ENCODE measurements at regions not wholly inside any gene's neighbourhood (a gene's known extent, or its start where the extent isn't known, plus 50 kb on each side); places are given as distances from the start of the nearest gene placed in this dataset.
"Not testable (repeated sequence)": the region's sequence is repeated elsewhere in the genome, so short reads cannot be mapped to it uniquely, and the experiment has no call there.

DNA sequence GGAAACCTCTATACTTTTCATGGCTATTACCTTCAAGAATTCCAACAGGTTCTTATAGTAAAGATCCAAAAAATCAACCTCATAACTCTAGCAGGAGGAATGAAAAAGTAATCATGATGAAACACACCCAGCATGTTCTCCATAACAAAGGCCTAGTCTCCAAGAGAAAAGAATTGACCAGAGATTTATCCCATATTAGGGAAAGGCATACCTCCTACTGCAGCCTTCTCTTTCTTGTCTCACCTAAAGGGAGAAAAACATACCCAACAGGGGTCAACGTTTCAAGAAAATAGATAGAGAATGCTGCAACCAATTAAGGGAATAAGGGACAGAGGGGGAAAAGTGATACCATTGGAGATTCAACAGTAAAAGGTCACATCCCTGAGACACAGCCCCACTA is 262.5 kb downstream of the FRK start:
- DNase-seq: no peak

DNA sequence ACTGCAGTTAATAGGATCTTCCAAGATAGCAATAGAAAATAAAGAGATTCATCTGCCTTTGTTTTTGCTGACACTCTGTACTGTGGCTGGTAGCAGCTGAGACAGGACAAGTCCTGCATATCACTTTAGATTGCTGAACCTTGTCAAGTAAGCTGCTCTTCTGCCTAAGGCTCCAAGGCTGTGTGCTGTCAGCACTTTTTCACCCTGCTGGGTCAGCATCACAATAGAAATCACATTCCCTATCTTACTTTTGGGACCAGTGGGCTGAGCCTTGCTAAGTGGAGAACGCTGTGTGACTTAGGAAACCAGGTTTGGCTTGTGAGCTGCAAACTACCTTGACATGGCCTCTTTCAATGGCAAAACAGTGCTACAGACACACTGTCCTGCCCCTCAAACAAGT is 263.9 kb downstream of the FRK start:
- no peak for DNase-seq

DNA sequence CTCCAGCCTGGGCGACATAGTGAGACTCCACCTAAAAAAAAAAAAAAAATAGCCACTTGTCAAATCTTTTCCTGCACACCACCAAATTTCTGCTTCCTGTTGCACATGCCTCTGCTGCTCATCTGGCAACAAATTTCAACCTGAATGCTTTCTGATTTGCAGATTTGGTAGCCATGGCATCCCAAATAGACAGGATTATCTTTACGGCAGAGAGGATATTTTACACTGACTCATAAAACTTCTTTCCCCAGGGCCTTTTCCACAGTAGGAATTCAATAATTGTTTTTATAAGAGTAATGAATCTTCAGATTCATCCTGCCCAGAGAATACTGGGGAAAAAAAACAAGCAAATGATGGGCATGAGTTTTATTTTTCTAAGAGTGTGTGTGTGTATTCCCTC is 264.6 kb downstream of the FRK start:
- no peak for DNase-seq

- DNase-seq: no peak
Measured at GRCh38 chr6:115783402-115784061, 277.2 kb downstream of the FRK start.

- no peak for DNase-seq
Measured at GRCh38 chr6:115782612-115783011, 278.1 kb downstream of the FRK start.

DNA sequence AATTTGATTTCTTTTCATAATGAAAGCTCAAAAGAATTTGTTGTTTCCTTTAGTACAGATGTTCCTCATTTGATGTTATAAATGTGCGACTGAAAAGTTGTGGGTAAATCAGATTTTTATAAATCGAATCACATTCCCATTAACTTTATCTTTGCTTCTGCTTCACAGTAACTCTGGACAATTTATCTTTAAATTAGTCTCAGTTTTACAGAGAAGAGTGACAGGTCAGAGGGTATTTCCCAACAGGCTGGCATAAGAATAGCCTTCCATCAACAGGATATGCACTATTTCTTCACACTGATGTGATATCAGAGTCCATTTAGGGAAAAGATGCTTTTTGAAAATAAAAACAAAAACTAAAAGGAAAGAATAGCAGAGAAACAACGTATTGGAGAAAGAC is 286.9 kb downstream of the FRK start:
- DNase-seq: no peak

- no peak for DNase-seq
Measured at GRCh38 chr6:115770851-115771250, 289.8 kb downstream of the FRK start.

DNA sequence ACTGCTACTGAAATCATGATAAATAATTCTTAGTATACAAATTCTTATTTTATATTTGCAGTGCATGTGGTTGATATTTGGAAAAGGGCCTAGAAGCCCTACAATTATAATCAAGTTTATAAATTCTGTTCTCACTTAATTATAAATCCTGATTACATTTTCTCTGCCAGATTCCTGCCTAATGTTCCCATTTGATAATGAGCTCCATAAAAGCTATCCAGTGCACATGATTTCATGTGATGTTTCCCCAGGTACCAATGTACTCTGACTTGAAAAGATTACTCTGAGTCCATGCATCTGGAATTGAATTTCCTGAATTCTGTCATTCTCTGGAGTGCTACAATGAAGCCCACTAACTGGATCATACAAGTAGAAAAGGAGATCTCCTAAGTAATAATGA is 292.2 kb downstream of the FRK start:
- DNase-seq: no peak

GRCh38 chr6:115767931-115768330 is 292.8 kb downstream of the FRK start:
- DNase-seq: no peak

DNA sequence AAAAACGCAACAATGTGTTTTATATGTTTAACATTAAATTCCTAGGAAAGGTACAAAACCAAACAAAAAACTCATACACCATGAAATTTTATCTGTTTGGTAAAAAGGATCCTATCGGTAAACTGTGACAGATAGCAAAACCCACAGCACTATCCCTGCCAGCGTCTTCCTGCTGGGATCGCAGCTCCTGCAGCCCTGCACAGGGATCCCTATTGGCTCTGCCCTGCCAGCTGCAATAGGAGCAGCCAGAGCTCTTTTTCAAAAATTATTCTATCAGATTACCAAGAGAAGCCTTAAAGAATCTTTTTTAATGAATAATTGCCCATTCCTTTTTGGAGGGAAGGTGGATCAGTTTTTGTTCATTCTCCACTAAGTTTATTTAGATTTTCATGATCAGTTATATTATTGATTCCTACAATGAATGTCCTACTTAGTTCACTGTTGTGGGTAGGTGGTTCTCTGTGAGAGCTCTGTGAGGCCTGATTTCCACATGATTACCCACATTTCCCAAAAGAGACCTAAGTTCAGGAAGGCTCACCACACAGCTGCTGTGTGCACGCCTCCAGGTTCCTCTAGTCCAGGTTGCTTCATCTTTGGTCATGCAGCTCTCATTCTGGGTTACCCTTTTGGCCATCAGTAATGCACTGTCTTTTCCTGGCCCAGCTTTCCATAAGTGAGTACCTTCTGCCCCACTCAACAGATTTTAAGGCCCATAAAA is 293.8 kb downstream of the FRK start:
- no peak for DNase-seq

- DNase-seq: no peak
Measured at GRCh38 chr6:115765966-115766365, 294.7 kb downstream of the FRK start.

DNA sequence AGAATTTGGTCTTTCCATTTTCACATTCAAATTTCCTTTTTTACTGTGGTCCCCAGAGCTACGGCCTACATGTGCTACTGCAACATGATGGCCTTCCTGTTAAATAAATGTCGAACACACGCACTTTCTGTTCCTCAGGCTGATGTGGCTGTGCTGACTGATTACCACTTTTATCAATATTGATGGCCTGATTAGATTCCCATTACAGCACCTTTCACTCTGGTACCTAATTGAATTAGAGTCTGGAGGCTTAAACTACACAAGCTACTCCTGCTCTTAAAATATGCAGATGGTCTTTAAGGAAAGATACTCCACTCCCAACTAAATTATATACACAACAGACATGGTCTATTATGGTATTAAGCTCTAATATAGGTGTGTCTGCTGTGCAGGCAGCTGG is 301.6 kb downstream of the FRK start:
- DNase-seq: no peak

DNA sequence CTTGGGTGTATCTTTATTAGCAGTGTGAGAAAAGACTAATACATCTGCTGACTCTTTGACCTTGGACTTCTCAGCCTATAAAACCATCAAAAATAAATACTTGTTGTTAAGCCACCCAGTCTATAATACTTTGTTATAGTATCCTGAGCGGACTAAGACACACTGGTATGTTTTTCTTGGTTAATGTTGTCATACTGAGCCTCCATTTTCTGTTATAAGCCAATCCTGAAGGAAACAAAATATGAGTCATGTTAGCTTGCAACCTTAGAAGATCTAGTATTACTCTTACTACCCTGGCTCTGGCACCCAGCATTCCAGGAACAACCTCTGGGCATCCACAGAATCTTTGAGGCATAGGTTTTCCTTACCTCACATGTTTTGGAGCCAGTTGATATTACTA is 307.2 kb downstream of the FRK start:
- DNase-seq: no peak

DNA sequence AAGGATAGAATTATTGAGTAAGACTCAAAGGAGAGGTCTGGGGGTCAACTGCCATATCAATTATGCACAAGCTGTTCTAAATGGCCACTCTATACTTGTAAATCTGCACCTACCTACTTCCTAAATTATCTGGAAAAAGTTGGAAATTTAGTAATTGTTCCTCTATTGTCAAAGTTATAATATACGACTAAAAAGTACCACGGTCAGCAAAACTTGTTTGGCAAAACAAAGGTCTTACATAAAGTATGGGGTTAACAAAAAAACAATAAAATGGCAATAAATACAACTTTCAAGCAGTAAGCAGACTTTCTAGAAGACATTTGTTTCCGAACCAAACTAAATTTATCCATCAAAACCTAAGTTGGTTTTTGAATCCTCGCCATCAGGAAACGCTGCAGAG is 309.7 kb downstream of the FRK start:
- DNase-seq: no peak

DNA sequence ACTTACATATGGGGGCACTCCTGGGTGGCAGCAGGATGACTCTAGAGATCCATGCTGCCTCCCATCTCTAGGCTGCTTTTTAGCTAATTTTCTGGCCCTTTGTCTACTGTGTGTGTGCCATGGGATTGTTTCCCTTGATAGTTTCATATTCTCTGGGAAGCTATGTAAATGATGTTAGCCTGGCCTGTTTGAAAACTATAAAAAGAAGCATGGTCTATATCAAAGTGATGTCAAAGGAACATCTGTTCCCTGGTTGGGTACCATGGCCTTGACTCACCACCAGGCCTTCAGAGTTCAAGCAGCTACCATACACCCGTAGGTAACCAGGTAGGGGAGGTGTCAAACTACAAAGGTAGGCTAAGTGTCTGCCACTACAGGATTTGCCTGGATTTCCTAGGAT is 310.4 kb downstream of the FRK start:
- DNase-seq: no peak

DNA sequence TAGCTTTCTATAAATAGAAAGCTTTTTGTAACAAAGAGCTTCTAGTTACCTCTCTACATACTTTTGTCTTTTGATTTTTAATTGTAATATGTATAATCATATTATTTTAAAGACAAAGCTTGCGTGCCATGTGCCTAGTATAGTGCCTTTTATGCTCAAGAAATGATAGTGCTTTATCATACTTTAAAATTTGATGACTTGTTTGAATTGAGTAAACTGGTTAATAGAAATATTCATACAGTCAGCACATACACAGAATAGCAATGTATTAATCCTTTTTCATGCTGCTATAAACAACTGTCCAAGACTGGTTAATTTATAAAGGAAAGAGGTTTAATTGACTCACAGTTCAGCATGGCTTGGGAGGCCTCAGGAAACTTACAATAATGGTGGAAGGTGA is 313.0 kb downstream of the FRK start:
- DNase-seq: no peak

- not testable (repeated sequence) for DNase-seq
Measured at GRCh38 chr6:115746583-115746982, 314.1 kb downstream of the FRK start.

DNA sequence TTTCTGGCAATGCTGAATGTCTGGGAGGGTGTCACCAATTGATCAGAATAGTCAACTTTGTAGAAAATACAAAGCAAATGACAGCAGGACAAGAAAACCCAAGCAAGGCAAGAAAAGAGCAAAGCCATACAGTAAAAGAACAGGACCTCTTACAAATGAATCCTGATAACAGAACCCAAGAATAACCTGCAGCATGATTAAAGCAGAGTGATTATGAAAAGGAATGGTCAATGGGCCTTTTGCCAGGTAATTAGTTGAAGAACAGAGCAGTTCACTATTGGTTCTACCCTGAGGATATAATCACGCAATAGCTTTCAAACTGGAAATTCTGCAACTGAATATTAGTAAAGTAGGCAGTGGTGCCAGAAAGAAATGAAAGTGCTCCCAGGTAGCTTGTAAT is 319.8 kb downstream of the FRK start:
- DNase-seq: no peak

DNA sequence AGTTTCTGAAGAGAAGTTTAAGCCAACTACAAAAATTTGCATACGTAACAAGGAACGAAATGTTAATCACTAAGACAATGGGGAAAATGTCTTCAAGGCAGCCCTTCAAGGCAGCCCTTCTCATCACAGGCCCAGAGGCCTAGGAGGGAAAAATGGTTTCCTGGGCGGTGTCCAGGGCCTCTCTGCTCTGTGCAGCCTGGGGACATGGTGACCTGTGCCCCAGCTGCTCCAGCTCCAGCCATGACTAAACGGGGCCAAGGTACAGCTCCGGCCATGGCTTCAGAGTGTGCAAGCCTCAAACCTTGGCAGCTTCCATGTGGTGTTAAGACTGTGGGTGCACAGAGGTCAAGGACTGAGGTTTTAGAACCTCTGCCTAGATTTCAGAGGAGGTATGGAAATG is 325.1 kb downstream of the FRK start:
- DNase-seq: no peak

DNA sequence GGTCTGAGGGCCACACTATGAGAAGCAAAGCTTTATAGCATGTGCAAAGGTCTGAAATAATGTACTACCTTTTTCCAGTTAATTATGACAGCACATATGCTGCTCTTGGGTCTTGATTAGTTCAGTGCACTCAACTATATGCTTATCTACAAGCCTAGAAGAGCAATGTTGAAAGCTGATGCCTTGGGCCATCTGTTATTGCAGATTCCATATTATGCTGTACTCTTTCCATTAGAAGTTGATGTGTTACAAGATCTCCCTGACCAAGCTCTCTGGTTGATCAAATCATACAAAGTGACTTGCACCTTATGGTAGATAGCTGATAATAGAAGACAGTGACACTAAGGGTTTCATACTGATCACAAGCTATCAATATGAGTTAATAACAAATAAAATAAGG is 327.3 kb downstream of the FRK start:
- DNase-seq: no peak

- no peak for DNase-seq
Measured at GRCh38 chr6:115729036-115729435, 331.7 kb downstream of the FRK start.

DNA sequence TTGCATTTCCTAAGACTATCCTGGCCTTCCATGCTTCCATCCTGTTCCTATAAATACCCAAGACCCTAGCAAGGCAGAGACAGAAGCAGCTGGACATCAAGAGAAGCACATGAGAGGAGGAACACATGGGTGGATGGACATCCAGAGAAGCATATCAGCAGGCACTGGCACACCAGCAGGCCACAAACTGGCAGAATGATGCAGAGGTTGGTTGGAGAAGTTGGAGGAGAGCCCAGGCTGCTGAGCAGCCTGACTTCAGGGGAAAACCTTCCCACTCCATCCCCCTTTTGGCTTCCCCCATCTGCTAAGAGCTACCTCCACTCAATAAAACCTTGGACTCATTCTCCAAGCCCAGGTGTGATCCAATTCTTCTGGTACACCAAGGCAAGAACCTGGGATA is 332.5 kb downstream of the FRK start:
- no peak for DNase-seq

DNA sequence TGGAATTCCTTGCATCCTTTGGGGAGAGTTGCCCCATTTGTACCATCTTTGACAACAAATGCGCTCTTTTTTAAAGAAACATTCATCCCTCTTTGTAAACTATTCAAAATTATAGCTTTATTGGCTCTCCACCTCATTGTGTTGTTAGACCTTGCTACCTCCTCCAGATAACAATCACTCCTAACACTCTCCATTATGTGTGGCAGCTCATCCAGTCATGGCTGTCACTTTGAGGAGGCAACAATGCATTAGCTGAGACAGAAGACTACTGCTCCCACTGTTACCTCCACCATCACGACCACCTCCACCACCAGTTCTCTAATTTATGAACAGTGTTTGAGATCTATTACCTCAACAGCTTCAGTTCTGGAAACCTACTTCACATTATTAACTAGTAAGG is 339.1 kb downstream of the FRK start:
- DNase-seq: no peak

- DNase-seq: no peak
Measured at GRCh38 chr6:115720900-115721299, 339.8 kb downstream of the FRK start.

DNA sequence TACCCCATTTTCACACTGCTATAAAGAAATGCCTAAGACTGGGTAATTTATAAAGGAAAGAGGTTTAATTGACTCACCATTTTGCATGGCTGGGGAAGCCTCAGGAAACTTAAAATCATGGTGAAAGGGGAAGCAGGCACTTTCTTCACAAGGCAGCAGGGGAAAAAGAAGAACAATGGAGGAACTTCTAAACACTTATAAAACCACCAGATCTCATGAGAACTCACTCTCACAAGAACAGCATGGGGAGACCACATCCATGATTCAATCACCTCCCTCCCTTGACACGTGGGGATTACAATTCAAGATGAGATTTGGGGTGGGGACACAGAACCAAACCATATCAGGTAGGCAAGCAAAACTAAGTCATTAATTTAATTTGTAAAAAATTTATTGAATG is 343.2 kb downstream of the FRK start:
- DNase-seq: no peak

Data from DMS53 (cell line).